ENCODE measurements at regions not wholly inside any gene's neighbourhood (a gene's known extent, or its start where the extent isn't known, plus 50 kb on each side); places are given as distances from the start of the nearest gene placed in this dataset.
"Not testable (repeated sequence)": the region's sequence is repeated elsewhere in the genome, so short reads cannot be mapped to it uniquely, and the experiment has no call there.

GRCh38 chr1:149301282-149301681, 173.6 kb upstream of the NBPF19 start:
- DNase-seq; H3K27me3 ChIP-seq (ENCODE audit: control insufficient read depth in 2 of 2, insufficient read depth in 2 of 2, low read length in 2 of 2); ATAC-seq; H3K4me1 Mint-ChIP-seq; H3K27me3 Mint-ChIP-seq; H3K27ac ChIP-seq (ENCODE audit: low read depth, low read length); H3K9me3 Mint-ChIP-seq; H3K27ac Mint-ChIP-seq; intact Hi-C loops (cut with micrococcal nuclease); H3K36me3 Mint-ChIP-seq; POLR2A ChIA-PET; H3K4me3 Mint-ChIP-seq; H3K4me1 ChIP-seq (ENCODE audit: control insufficient read depth in 2 of 2, insufficient read depth in 2 of 2, low read length in 2 of 2); H3K9me3 ChIP-seq (ENCODE audit: control insufficient read depth in 2 of 3, low read length in 3 of 3); H3K4me3 ChIP-seq (ENCODE audit: low read length); CTCF ChIA-PET; H3K36me3 ChIP-seq (ENCODE audit: control insufficient read depth in 2 of 3, insufficient read depth in 3 of 3, low read length in 3 of 3): not testable (repeated sequence)

GRCh38 chr1:149304796-149305195, 170.0 kb upstream of the NBPF19 start:
- H3K9me3 ChIP-seq (ENCODE audit: control insufficient read depth in 2 of 3, low read length in 3 of 3); H3K27ac Mint-ChIP-seq; DNase-seq; H3K4me3 Mint-ChIP-seq; H3K36me3 ChIP-seq (ENCODE audit: control insufficient read depth in 2 of 3, insufficient read depth in 3 of 3, low read length in 3 of 3); H3K4me1 ChIP-seq (ENCODE audit: control insufficient read depth in 2 of 2, insufficient read depth in 2 of 2, low read length in 2 of 2); H3K27me3 Mint-ChIP-seq; H3K4me1 Mint-ChIP-seq; H3K27me3 ChIP-seq (ENCODE audit: control insufficient read depth in 2 of 2, insufficient read depth in 2 of 2, low read length in 2 of 2); H3K9me3 Mint-ChIP-seq; H3K27ac ChIP-seq (ENCODE audit: low read depth, low read length); H3K4me3 ChIP-seq (ENCODE audit: low read length); H3K36me3 Mint-ChIP-seq; CTCF ChIA-PET; intact Hi-C loops (cut with micrococcal nuclease); POLR2A ChIA-PET: not testable (repeated sequence)
- ATAC-seq, result peak; percentile 82

GRCh38 chr1:149307640-149308039, 167.2 kb upstream of the NBPF19 start:
- H3K36me3 Mint-ChIP-seq; CTCF ChIA-PET; H3K27me3 Mint-ChIP-seq; H3K9me3 Mint-ChIP-seq; H3K27ac Mint-ChIP-seq; intact Hi-C loops (cut with micrococcal nuclease); H3K4me1 Mint-ChIP-seq; ATAC-seq; POLR2A ChIA-PET; H3K4me3 ChIP-seq (ENCODE audit: low read length); H3K27ac ChIP-seq (ENCODE audit: low read depth, low read length); H3K27me3 ChIP-seq (ENCODE audit: control insufficient read depth in 2 of 2, insufficient read depth in 2 of 2, low read length in 2 of 2); H3K4me3 Mint-ChIP-seq; DNase-seq; H3K4me1 ChIP-seq (ENCODE audit: control insufficient read depth in 2 of 2, insufficient read depth in 2 of 2, low read length in 2 of 2); H3K9me3 ChIP-seq (ENCODE audit: control insufficient read depth in 2 of 3, low read length in 3 of 3); H3K36me3 ChIP-seq (ENCODE audit: control insufficient read depth in 2 of 3, insufficient read depth in 3 of 3, low read length in 3 of 3): not testable (repeated sequence)

DNA sequence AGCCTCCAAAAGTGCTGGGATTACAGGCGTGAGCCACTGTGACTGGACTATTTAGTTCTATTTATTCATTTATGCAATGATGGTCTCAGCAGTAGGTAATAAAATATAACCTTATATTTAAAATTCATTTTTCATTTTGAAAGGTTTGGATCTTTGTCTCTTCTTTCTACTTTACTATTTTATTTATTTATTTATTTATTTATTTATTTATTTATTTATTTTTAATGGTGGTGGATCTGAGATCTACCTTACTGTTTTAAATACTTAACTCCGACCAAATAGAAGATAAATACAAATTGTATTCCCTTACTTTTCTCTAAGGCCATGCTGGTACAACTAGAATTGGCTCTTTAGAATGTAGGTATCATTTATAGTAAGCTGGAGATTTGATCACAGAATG, 159.9 kb upstream of the NBPF19 start:
- not testable (repeated sequence) for H3K4me3 Mint-ChIP-seq, H3K27me3 Mint-ChIP-seq, H3K9me3 Mint-ChIP-seq

GRCh38 chr1:149320971-149321731, 153.7 kb upstream of the NBPF19 start:
- H3K27me3 Mint-ChIP-seq; H3K4me1 ChIP-seq (ENCODE audit: control insufficient read depth in 2 of 2, insufficient read depth in 2 of 2, low read length in 2 of 2); CTCF ChIA-PET; H3K9me3 Mint-ChIP-seq; H3K27me3 ChIP-seq (ENCODE audit: control insufficient read depth in 2 of 2, insufficient read depth in 2 of 2, low read length in 2 of 2); DNase-seq; H3K4me3 ChIP-seq (ENCODE audit: low read length); POLR2A ChIA-PET; intact Hi-C loops (cut with micrococcal nuclease); H3K27ac Mint-ChIP-seq; H3K4me1 Mint-ChIP-seq; H3K27ac ChIP-seq (ENCODE audit: low read depth, low read length); H3K36me3 Mint-ChIP-seq; H3K4me3 Mint-ChIP-seq; H3K36me3 ChIP-seq (ENCODE audit: control insufficient read depth in 2 of 3, insufficient read depth in 3 of 3, low read length in 3 of 3); H3K9me3 ChIP-seq (ENCODE audit: control insufficient read depth in 2 of 3, low read length in 3 of 3): not testable (repeated sequence)
- peak; percentile 16 for ATAC-seq

More for the DNA sequence above, 159.9 kb upstream of the NBPF19 start:
- ATAC-seq; H3K36me3 ChIP-seq (ENCODE audit: control insufficient read depth in 2 of 3, insufficient read depth in 3 of 3, low read length in 3 of 3); H3K27me3 ChIP-seq (ENCODE audit: control insufficient read depth in 2 of 2, insufficient read depth in 2 of 2, low read length in 2 of 2); H3K4me3 ChIP-seq (ENCODE audit: low read length); H3K9me3 ChIP-seq (ENCODE audit: control insufficient read depth in 2 of 3, low read length in 3 of 3); H3K4me1 Mint-ChIP-seq; H3K36me3 Mint-ChIP-seq; POLR2A ChIA-PET; CTCF ChIA-PET; H3K27ac Mint-ChIP-seq; DNase-seq; intact Hi-C loops (cut with micrococcal nuclease); H3K27ac ChIP-seq (ENCODE audit: low read depth, low read length); H3K4me1 ChIP-seq (ENCODE audit: control insufficient read depth in 2 of 2, insufficient read depth in 2 of 2, low read length in 2 of 2): not testable (repeated sequence)

- H3K27ac Mint-ChIP-seq; H3K4me1 Mint-ChIP-seq; H3K27me3 Mint-ChIP-seq; H3K27me3 ChIP-seq (ENCODE audit: control insufficient read depth in 2 of 2, insufficient read depth in 2 of 2, low read length in 2 of 2); CTCF ChIA-PET; H3K36me3 Mint-ChIP-seq; POLR2A ChIA-PET; ATAC-seq; H3K36me3 ChIP-seq (ENCODE audit: control insufficient read depth in 2 of 3, insufficient read depth in 3 of 3, low read length in 3 of 3); H3K4me3 Mint-ChIP-seq; H3K4me1 ChIP-seq (ENCODE audit: control insufficient read depth in 2 of 2, insufficient read depth in 2 of 2, low read length in 2 of 2); intact Hi-C loops (cut with micrococcal nuclease); H3K4me3 ChIP-seq (ENCODE audit: low read length); H3K27ac ChIP-seq (ENCODE audit: low read depth, low read length); H3K9me3 ChIP-seq (ENCODE audit: control insufficient read depth in 2 of 3, low read length in 3 of 3); DNase-seq; H3K9me3 Mint-ChIP-seq: not testable (repeated sequence)
Observed at GRCh38 chr1:149321732-149322016, 153.2 kb upstream of the NBPF19 start.

- H3K4me3 ChIP-seq (ENCODE audit: low read length); POLR2A ChIA-PET; H3K27ac Mint-ChIP-seq; H3K36me3 ChIP-seq (ENCODE audit: control insufficient read depth in 2 of 3, insufficient read depth in 3 of 3, low read length in 3 of 3); CTCF ChIA-PET; H3K9me3 ChIP-seq (ENCODE audit: control insufficient read depth in 2 of 3, low read length in 3 of 3); H3K36me3 Mint-ChIP-seq; H3K27ac ChIP-seq (ENCODE audit: low read depth, low read length); H3K4me1 ChIP-seq (ENCODE audit: control insufficient read depth in 2 of 2, insufficient read depth in 2 of 2, low read length in 2 of 2); intact Hi-C loops (cut with micrococcal nuclease); H3K4me1 Mint-ChIP-seq; H3K9me3 Mint-ChIP-seq; DNase-seq; H3K27me3 Mint-ChIP-seq; H3K27me3 ChIP-seq (ENCODE audit: control insufficient read depth in 2 of 2, insufficient read depth in 2 of 2, low read length in 2 of 2); ATAC-seq; H3K4me3 Mint-ChIP-seq: not testable (repeated sequence)
Observed at GRCh38 chr1:149330081-149330335, 144.8 kb upstream of the NBPF19 start.

Data from naive thymus-derived CD4-positive, alpha-beta T cell (primary cell).